Naive thymus-derived CD8-positive, alpha-beta T cell (primary cell): ENCODE measurements at regions not wholly inside any gene's neighbourhood (a gene's known extent, or its start where the extent isn't known, plus 50 kb on each side); places are given as distances from the start of the nearest gene placed in this dataset.

Source experiments
- ATAC-seq, 2 donors: fragments of 150-1000 bp; cut with Tn5 transposase in 1 of 2; sonication (Bioruptor Pico), chemical (Tn5 transposase) in 1 of 2; 1 replicate in 1 of 2; 2 replicates in 1 of 2; pipeline ENCODE4 v1.10.0; 2021; ENCODE audit warnings: mild to moderate bottlenecking in 2 of 2, moderate library complexity in 2 of 2
- POLR2A ChIA-PET: fragments of 350-600 bp; sonication (Branson Sonifier 250); formaldehyde crosslinking; loops from one replicate; lab custom pipeline; 2021; ENCODE audit warnings: antibody characterized with exemption; lab: Charles Lee
- DNase-seq, 10 donors: peaks; one replicate each; pipeline versions ENCODE4 v3.0.0 to v3.0.0-alpha.2; 2020 to 2022
- H3K27ac Mint-ChIP-seq, 10 donors: one replicate each; pipeline ENCODE4 v1.8.0; 2020 to 2022; ENCODE audit warnings: mild to moderate bottlenecking in 10 of 10, mixed read lengths in 10 of 10, moderate library complexity in 4 of 10, inconsistent platforms in 1 of 10
- H3K27me3 Mint-ChIP-seq, 5 donors: one replicate each; pipeline ENCODE4 v1.8.0; 2021 to 2022; ENCODE audit warnings: mixed read lengths in 5 of 5
- H3K36me3 Mint-ChIP-seq, 3 donors: one replicate each; pipeline ENCODE4 v1.8.0; 2020 to 2022; ENCODE audit warnings: mixed read lengths in 3 of 3, mild to moderate bottlenecking in 2 of 3, inconsistent platforms in 1 of 3
- H3K4me1 Mint-ChIP-seq, 4 donors: one replicate each; pipeline ENCODE4 v1.8.0; 2021 to 2022; ENCODE audit warnings: mixed read lengths in 4 of 4
- H3K4me3 Mint-ChIP-seq, 10 donors: one replicate each; pipeline ENCODE4 v1.8.0; 2020 to 2022; ENCODE audit warnings: mild to moderate bottlenecking in 10 of 10, mixed read lengths in 10 of 10, moderate library complexity in 6 of 10, inconsistent platforms in 1 of 10
- H3K9me3 Mint-ChIP-seq, 9 donors: one replicate each; pipeline ENCODE4 v1.8.0; 2020 to 2022; ENCODE audit warnings: mixed read lengths in 9 of 9, mild to moderate bottlenecking in 3 of 9, inconsistent platforms in 1 of 9, moderate library complexity in 1 of 9

GRCh38 chr13:109436841-109437240, 349.5 kb downstream of the IRS2 start:
- no peak overlapping the region for H3K27ac Mint-ChIP-seq
- H3K4me3 Mint-ChIP-seq: no peak overlapping the region
- POLR2A ChIA-PET: no interaction called here
- no peak for DNase-seq
- H3K27me3 Mint-ChIP-seq: peaks cover 0 to 21% (median 9%) of the 10 kb centered on the region in 5 donors
- no peak for ATAC-seq
- H3K9me3 Mint-ChIP-seq: peaks cover 0 to 18% (median 9%) of the 10 kb centered on the region in 9 donors
- peaks cover 0 to 5% (median 2%) of the 10 kb centered on the region in 3 donors for H3K36me3 Mint-ChIP-seq
- H3K4me1 Mint-ChIP-seq: no peaks in the 10 kb centered on the region

- H3K9me3 Mint-ChIP-seq: peaks cover 0 to 19% (median 9%) of the 10 kb centered on the region in 9 donors
- no peak for DNase-seq
- peaks cover 0 to 21% (median 9%) of the 10 kb centered on the region in 5 donors for H3K27me3 Mint-ChIP-seq
- H3K36me3 Mint-ChIP-seq: peaks cover 0 to 5% (median 2%) of the 10 kb centered on the region in 3 donors
- POLR2A ChIA-PET: no interaction called here
- ATAC-seq: no peak
- no peak overlapping the region for H3K4me3 Mint-ChIP-seq
- no peak overlapping the region for H3K27ac Mint-ChIP-seq
- H3K4me1 Mint-ChIP-seq: no peaks in the 10 kb centered on the region
Measured at GRCh38 chr13:109436055-109436622, 350.2 kb downstream of the IRS2 start.

- DNase-seq (no peak), ATAC-seq (no peak)
- POLR2A ChIA-PET: no interaction called here
- Mint-ChIP-seq H3K4me1 (peaks cover 0 to 3% (median 0%) of the 10 kb centered on the region in 4 donors), H3K36me3 (peaks cover 0 to 5% (median 2%) of the 10 kb centered on the region in 3 donors), H3K27me3 (peaks cover 0 to 15% (median 9%) of the 10 kb centered on the region in 5 donors), H3K9me3 (peaks cover 0 to 16% (median 7%) of the 10 kb centered on the region in 9 donors), H3K4me3 (no peak overlapping the region), H3K27ac (no peak overlapping the region)
Measured at GRCh38 chr13:109431217-109431616, 355.2 kb downstream of the IRS2 start.

- peaks cover 0 to 3% (median 0%) of the 10 kb centered on the region in 4 donors for H3K4me1 Mint-ChIP-seq
- H3K36me3 Mint-ChIP-seq: peaks cover 0 to 2% (median 0%) of the 10 kb centered on the region in 3 donors
- H3K4me3 Mint-ChIP-seq: no peak overlapping the region
- no peak for ATAC-seq
- H3K27ac Mint-ChIP-seq: no peak overlapping the region
- peaks cover 0 to 9% (median under 1%) of the 10 kb centered on the region in 5 donors for H3K27me3 Mint-ChIP-seq
- DNase-seq: no peak
- peaks cover 0 to 13% (median 3%) of the 10 kb centered on the region in 9 donors for H3K9me3 Mint-ChIP-seq
- POLR2A ChIA-PET: no interaction called here
Measured at GRCh38 chr13:109428146-109428545, 358.2 kb downstream of the IRS2 start.

GRCh38 chr13:109427695-109428094, 358.7 kb downstream of the IRS2 start:
- Mint-ChIP-seq H3K27me3 (peaks cover 0 to 9% (median 3%) of the 10 kb centered on the region in 5 donors), H3K4me3 (no peak overlapping the region), H3K9me3 (peaks cover 0 to 10% (median 2%) of the 10 kb centered on the region in 9 donors), H3K27ac (no peak overlapping the region), H3K4me1 (peaks cover 0 to 3% (median 0%) of the 10 kb centered on the region in 4 donors), H3K36me3 (no peaks in the 10 kb centered on the region)
- POLR2A ChIA-PET: no interaction called here
- DNase-seq (no peak), ATAC-seq (no peak)

GRCh38 chr13:109427148-109427547, 359.2 kb downstream of the IRS2 start:
- peaks cover 0 to 10% (median 1%) of the 10 kb centered on the region in 9 donors for H3K9me3 Mint-ChIP-seq
- peaks cover 0 to 10% (median 4%) of the 10 kb centered on the region in 5 donors for H3K27me3 Mint-ChIP-seq
- no peak overlapping the region for H3K27ac Mint-ChIP-seq
- no peaks in the 10 kb centered on the region for H3K36me3 Mint-ChIP-seq
- H3K4me3 Mint-ChIP-seq: no peak overlapping the region
- H3K4me1 Mint-ChIP-seq: peaks cover 0 to 3% (median 0%) of the 10 kb centered on the region in 4 donors
- no peak for DNase-seq
- POLR2A ChIA-PET: no interaction called here
- ATAC-seq: no peak

- Mint-ChIP-seq H3K27me3 (peaks cover 0 to 10% (median 4%) of the 10 kb centered on the region in 5 donors), H3K27ac (no peak overlapping the region), H3K9me3 (peaks cover 0 to 9% (median under 1%) of the 10 kb centered on the region in 9 donors), H3K4me1 (peaks cover 0 to 3% (median 0%) of the 10 kb centered on the region in 4 donors), H3K36me3 (no peaks in the 10 kb centered on the region), H3K4me3 (no peak overlapping the region)
- POLR2A ChIA-PET: no interaction called here
- DNase-seq (no peak), ATAC-seq (no peak)
Measured at GRCh38 chr13:109426690-109426990, 359.7 kb downstream of the IRS2 start.

GRCh38 chr13:109425821-109426689, 360.3 kb downstream of the IRS2 start:
- Mint-ChIP-seq H3K36me3 (no peaks in the 10 kb centered on the region), H3K9me3 (peaks cover 0 to 7% (median 0%) of the 10 kb centered on the region in 9 donors), H3K27ac (no peak overlapping the region), H3K4me1 (peaks cover 0 to 3% (median 0%) of the 10 kb centered on the region in 4 donors), H3K27me3 (peaks cover 0 to 10% (median 4%) of the 10 kb centered on the region in 5 donors), H3K4me3 (no peak overlapping the region)
- no peak for ATAC-seq
- DNase-seq: no peak
- POLR2A ChIA-PET: no interaction called here

GRCh38 chr13:109422161-109422560, 364.2 kb downstream of the IRS2 start:
- POLR2A ChIA-PET: no interaction called here

GRCh38 chr13:109419896-109420295, 366.5 kb downstream of the IRS2 start:
- Mint-ChIP-seq H3K36me3 (no peaks in the 10 kb centered on the region), H3K9me3 (peaks cover 0 to 4% (median 0%) of the 10 kb centered on the region in 9 donors), H3K27me3 (peaks cover 8 to 18% (median 11%) of the 10 kb centered on the region in 5 donors), H3K27ac (no peak overlapping the region), H3K4me3 (no peak overlapping the region), H3K4me1 (peaks cover 0 to 2% (median 0%) of the 10 kb centered on the region in 4 donors)
- no peak for ATAC-seq
- POLR2A ChIA-PET: no interaction called here
- DNase-seq: no peak

More at GRCh38 chr13:109422161-109422560, 364.2 kb downstream of the IRS2 start:
- Mint-ChIP-seq H3K36me3 (no peaks in the 10 kb centered on the region), H3K4me1 (peaks cover 0 to 3% (median 0%) of the 10 kb centered on the region in 4 donors), H3K4me3 (no peak overlapping the region), H3K27ac (no peak overlapping the region), H3K9me3 (peaks cover 0 to 4% (median 0%) of the 10 kb centered on the region in 9 donors), H3K27me3 (peaks cover 0 to 9% (median 6%) of the 10 kb centered on the region in 5 donors)
- DNase-seq (no peak), ATAC-seq (no peak)

GRCh38 chr13:109418111-109418510, 368.3 kb downstream of the IRS2 start:
- Mint-ChIP-seq H3K36me3 (no peaks in the 10 kb centered on the region), H3K27me3 (peaks cover 8 to 20% (median 14%) of the 10 kb centered on the region in 5 donors), H3K4me3 (no peak overlapping the region), H3K9me3 (peaks cover 0 to 4% (median 0%) of the 10 kb centered on the region in 9 donors), H3K4me1 (peaks cover 0 to 2% (median 0%) of the 10 kb centered on the region in 4 donors), H3K27ac (no peak overlapping the region)
- DNase-seq (no peak), ATAC-seq (no peak)
- POLR2A ChIA-PET: no interaction called here

GRCh38 chr13:109416001-109416400, 370.4 kb downstream of the IRS2 start:
- Mint-ChIP-seq H3K27ac (no peak overlapping the region), H3K36me3 (no peaks in the 10 kb centered on the region), H3K27me3 (peaks cover 4 to 18% (median 12%) of the 10 kb centered on the region in 5 donors), H3K4me3 (no peak overlapping the region), H3K9me3 (no peaks in the 10 kb centered on the region), H3K4me1 (peaks cover 0 to 2% (median 0%) of the 10 kb centered on the region in 4 donors)
- POLR2A ChIA-PET: no interaction called here
- ATAC-seq (no peak), DNase-seq (no peak)

- Mint-ChIP-seq H3K4me1 (peaks cover 0 to 2% (median 0%) of the 10 kb centered on the region in 4 donors), H3K4me3 (no peak overlapping the region), H3K27me3 (peaks cover 4 to 18% (median 14%) of the 10 kb centered on the region in 5 donors), H3K36me3 (no peaks in the 10 kb centered on the region), H3K9me3 (no peaks in the 10 kb centered on the region), H3K27ac (no peak overlapping the region)
- POLR2A ChIA-PET: no interaction called here
- ATAC-seq (no peak), DNase-seq (no peak)
Measured at GRCh38 chr13:109415057-109415456, 371.3 kb downstream of the IRS2 start.
